ENCODE measurements at regions not wholly inside any gene's neighbourhood (a gene's known extent, or its start where the extent isn't known, plus 50 kb on each side); places are given as distances from the start of the nearest gene placed in this dataset.

GRCh38 chr13:65532231-65532630 lies 1697.9 kb downstream of the PCDH9 start:
- H3T11ph ChIP-seq (ENCODE audit: low read length), result no peak overlapping the region
- no peak overlapping the region for H4K5ac ChIP-seq (ENCODE audit: insufficient read length, low read depth, low read length)
- no peak overlapping the region for H3K27ac Mint-ChIP-seq
- WGBS (ENCODE audit: extremely low coverage, insufficient read length, low lambda C conversion rate), result no CpG with 5 or more reads among the region's 4 CpGs
- no peaks in the 10 kb centered on the region for H3K4me1 ChIP-seq (ENCODE audit: insufficient read depth, low read length)
- H4K20me1 ChIP-seq (ENCODE audit: control insufficient read depth, insufficient read depth, insufficient read length), result no peaks in the 10 kb centered on the region
- H2BK15ac ChIP-seq (ENCODE audit: low read depth, low read length), result no peak overlapping the region
- H3K27me3 ChIP-seq (ENCODE audit: insufficient read depth, low read length), result no peaks in the 10 kb centered on the region
- H3K27me3 Mint-ChIP-seq (ENCODE audit: low read depth), result no peaks in the 10 kb centered on the region
- no peak overlapping the region for H2AK5ac ChIP-seq (ENCODE audit: insufficient read length, low read length)
- no peak overlapping the region for H2BK12ac ChIP-seq (ENCODE audit: insufficient read length, low read depth, low read length)
- no peak for TF ChIP-seq CTCF (conservative IDR thresholded peaks at IDR 0.05)
- no peak overlapping the region for H2BK5ac ChIP-seq (ENCODE audit: insufficient read length, low read length)
- no peak for DNase-seq
- no peak overlapping the region for H3K9ac ChIP-seq (ENCODE audit: extremely low read depth, insufficient read length, low read length)
- no peak overlapping the region for H4K91ac ChIP-seq (ENCODE audit: insufficient read length, low read depth, low read length)
- H3K56ac ChIP-seq (ENCODE audit: insufficient read length, low read depth, low read length), result no peak overlapping the region
- no peaks in the 10 kb centered on the region for H3K79me1 ChIP-seq (ENCODE audit: insufficient read depth, low read depth, low read length, poor library complexity, severe bottlenecking)
- H3K23ac ChIP-seq (ENCODE audit: insufficient read length, low read depth, low read length), result no peak overlapping the region
- no peaks in the 10 kb centered on the region for H3K23me2 ChIP-seq (ENCODE audit: insufficient read length, low read depth, low read length, poor library complexity, severe bottlenecking)
- H3K14ac ChIP-seq (ENCODE audit: insufficient read depth, low read length), result no peak overlapping the region
- no peaks in the 10 kb centered on the region for H3K79me2 ChIP-seq (ENCODE audit: insufficient read depth, low read length)
- H3K4me3 Mint-ChIP-seq, result no peak overlapping the region
- no peak overlapping the region for H2BK20ac ChIP-seq (ENCODE audit: low read depth, low read length, poor library complexity, severe bottlenecking)
- H2BK120ac ChIP-seq (ENCODE audit: low read depth, low read length, poor library complexity, severe bottlenecking), result no peak overlapping the region
- H3K4me1 Mint-ChIP-seq, result no peaks in the 10 kb centered on the region
- H3K4me2 ChIP-seq (ENCODE audit: insufficient read depth, insufficient read length, low read length), result no peak overlapping the region
- H3K27ac ChIP-seq (ENCODE audit: insufficient read length, low read depth, low read length), result no peak overlapping the region
- no peaks in the 10 kb centered on the region for H3K9me3 ChIP-seq (ENCODE audit: control insufficient read depth, low read depth, low read length)
- no peaks in the 10 kb centered on the region for H3K36me3 Mint-ChIP-seq (ENCODE audit: insufficient read depth in 1 of 3, low read depth in 3 of 3)
- no peak overlapping the region for H2AFZ ChIP-seq (ENCODE audit: low read length)
- no peaks in the 10 kb centered on the region for H3K9me3 Mint-ChIP-seq
- H4K8ac ChIP-seq (replicated peaks; ENCODE audit: insufficient read length, low read depth, low read length), result no peak overlapping the region
- H3K4ac ChIP-seq (ENCODE audit: low read depth, low read length), result no peak overlapping the region
- no peak overlapping the region for H3K18ac ChIP-seq (ENCODE audit: insufficient read length, low read depth, low read length)
